ENCODE measurements at regions not wholly inside any gene's neighbourhood (a gene's known extent, or its start where the extent isn't known, plus 50 kb on each side); places are given as distances from the start of the nearest gene placed in this dataset.

DNA sequence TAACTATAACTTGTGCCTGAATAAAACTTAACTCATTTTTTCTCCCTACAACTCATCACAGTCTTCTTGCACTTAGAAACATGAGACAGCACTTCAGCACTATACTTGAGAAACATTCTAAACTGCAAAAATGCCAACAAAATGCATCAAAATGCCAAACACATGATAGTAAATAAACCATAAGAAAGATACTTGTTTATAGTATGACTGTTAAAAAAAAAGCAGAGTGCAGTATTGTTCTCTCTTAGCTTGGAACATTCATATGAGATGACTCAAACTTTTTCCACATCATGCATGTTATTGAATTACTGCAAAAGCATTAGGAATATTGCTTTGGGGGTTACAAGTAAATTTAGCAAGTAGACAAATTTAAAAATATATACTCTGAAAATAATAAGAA, 135.7 kb upstream of the ANXA10 start:
- no peak for TF ChIP-seq CTCF (IDR thresholded peaks at IDR 0.05; ENCODE audit: insufficient read depth, low read length, poor library complexity, severe bottlenecking)
- no peaks in the 10 kb centered on the region for H3K36me3 ChIP-seq (ENCODE audit: control insufficient read depth, insufficient read depth, low read length)
- no peaks in the 10 kb centered on the region for H3K27me3 ChIP-seq (replicated peaks; ENCODE audit: control insufficient read depth, insufficient read depth, low read length)
- H3K4me3 ChIP-seq (replicated peaks; ENCODE audit: low read depth, low read length), result no peak overlapping the region
- DNase-seq (ENCODE audit: extremely low read depth, insufficient read length), result no peak

DNA sequence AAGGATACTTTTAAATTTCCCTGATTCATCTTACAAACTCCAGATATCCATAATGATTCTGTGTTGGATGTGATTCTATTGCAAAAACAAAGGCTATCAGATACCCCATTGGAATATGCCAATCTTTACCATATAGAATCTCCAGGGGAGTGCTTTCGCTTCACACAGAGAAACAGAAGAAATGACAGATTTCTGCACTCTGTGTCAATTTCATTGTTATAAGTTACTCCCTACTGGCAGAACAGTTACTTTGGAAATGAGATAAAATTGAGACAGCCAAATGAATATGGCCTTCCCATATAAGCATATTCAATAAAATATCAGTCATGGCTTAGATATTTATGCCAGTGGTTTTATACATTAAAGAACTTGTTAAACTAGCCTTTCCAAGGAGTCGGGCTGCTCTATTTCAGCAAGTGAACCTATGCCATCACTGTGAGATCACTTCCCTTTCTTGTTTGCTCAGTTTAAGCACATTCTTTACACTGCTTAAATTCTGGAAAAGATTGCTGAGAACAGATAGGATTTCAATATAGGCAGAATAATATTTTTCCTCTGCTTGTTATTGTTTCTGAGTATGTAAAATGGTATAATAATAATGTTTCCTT, 127.5 kb upstream of the ANXA10 start:
- no peak for DNase-seq (ENCODE audit: extremely low read depth, insufficient read length)
- Histone ChIP-seq H3K4me3 (replicated peaks; ENCODE audit: low read depth, low read length) (no peak overlapping the region), H3K36me3 (ENCODE audit: control insufficient read depth, insufficient read depth, low read length) (no peaks in the 10 kb centered on the region), H3K27me3 (replicated peaks; ENCODE audit: control insufficient read depth, insufficient read depth, low read length) (no peaks in the 10 kb centered on the region)
- no peak for TF ChIP-seq CTCF (IDR thresholded peaks at IDR 0.05; ENCODE audit: insufficient read depth, low read length, poor library complexity, severe bottlenecking)

DNA sequence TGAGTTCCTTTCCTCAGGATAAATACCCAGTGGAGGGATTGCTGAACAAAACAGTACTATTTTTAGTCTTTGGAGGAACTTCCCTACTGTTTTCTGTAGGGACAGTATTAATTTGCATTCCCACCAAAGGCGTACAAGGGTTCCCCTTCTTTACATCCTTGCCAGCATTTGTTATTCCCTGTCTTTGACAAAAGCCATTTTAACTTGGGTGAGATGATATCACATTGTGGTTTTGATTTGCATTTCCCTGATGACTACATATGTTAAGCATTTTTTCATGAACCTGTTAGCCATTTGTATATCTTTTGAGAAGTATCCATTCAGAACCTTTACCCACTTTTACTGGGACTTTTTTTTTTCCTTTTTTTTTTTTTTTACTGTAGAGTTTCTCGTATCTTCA, 126.2 kb upstream of the ANXA10 start:
- DNase-seq (ENCODE audit: extremely low read depth, insufficient read length), result no peak
- H3K4me3 ChIP-seq (replicated peaks; ENCODE audit: low read depth, low read length), result no peak overlapping the region
- TF ChIP-seq CTCF (IDR thresholded peaks at IDR 0.05; ENCODE audit: insufficient read depth, low read length, poor library complexity, severe bottlenecking), result no peak
- H3K27me3 ChIP-seq (replicated peaks; ENCODE audit: control insufficient read depth, insufficient read depth, low read length), result no peaks in the 10 kb centered on the region
- H3K36me3 ChIP-seq (ENCODE audit: control insufficient read depth, insufficient read depth, low read length), result no peaks in the 10 kb centered on the region

- Histone ChIP-seq H3K27me3 (replicated peaks; ENCODE audit: control insufficient read depth, insufficient read depth, low read length) (no peaks in the 10 kb centered on the region), H3K36me3 (ENCODE audit: control insufficient read depth, insufficient read depth, low read length) (no peaks in the 10 kb centered on the region), H3K4me3 (replicated peaks; ENCODE audit: low read depth, low read length) (no peak overlapping the region)
- no peak for TF ChIP-seq CTCF (IDR thresholded peaks at IDR 0.05; ENCODE audit: insufficient read depth, low read length, poor library complexity, severe bottlenecking)
- DNase-seq (ENCODE audit: extremely low read depth, insufficient read length), result no peak
These were observed 118.8 kb upstream of the ANXA10 start for GRCh38 chr4:167973513-167973912.

DNA sequence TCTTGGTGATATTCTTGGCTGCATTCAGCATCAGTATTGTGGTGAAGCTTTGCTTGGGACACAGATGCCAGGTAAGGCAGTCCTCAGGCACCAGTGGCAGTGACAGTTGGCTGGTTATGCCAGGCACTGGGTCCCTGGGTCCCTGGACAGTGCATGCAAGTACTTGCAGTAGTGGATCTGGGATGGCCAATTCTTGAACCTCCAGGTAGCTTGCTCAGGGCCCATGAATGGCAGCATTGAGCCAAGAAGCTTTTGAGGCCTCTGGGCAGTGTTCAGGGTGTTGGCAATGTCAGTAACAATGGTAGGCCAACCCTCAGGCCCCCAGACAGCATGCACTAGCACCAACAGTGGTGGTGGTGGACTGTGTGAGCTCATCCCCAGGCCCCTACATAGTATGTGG, 106.8 kb upstream of the ANXA10 start:
- no peak for DNase-seq (ENCODE audit: extremely low read depth, insufficient read length)
- H3K4me3 ChIP-seq (replicated peaks; ENCODE audit: low read depth, low read length), result no peak overlapping the region
- H3K36me3 ChIP-seq (ENCODE audit: control insufficient read depth, insufficient read depth, low read length), result no peaks in the 10 kb centered on the region
- no peaks in the 10 kb centered on the region for H3K27me3 ChIP-seq (replicated peaks; ENCODE audit: control insufficient read depth, insufficient read depth, low read length)
- no peak for TF ChIP-seq CTCF (IDR thresholded peaks at IDR 0.05; ENCODE audit: insufficient read depth, low read length, poor library complexity, severe bottlenecking)

GRCh38 chr4:167986044-167986443, 106.3 kb upstream of the ANXA10 start:
- TF ChIP-seq CTCF (IDR thresholded peaks at IDR 0.05; ENCODE audit: insufficient read depth, low read length, poor library complexity, severe bottlenecking), result no peak
- no peak for DNase-seq (ENCODE audit: extremely low read depth, insufficient read length)
- Histone ChIP-seq H3K4me3 (replicated peaks; ENCODE audit: low read depth, low read length) (no peak overlapping the region), H3K27me3 (replicated peaks; ENCODE audit: control insufficient read depth, insufficient read depth, low read length) (no peaks in the 10 kb centered on the region), H3K36me3 (ENCODE audit: control insufficient read depth, insufficient read depth, low read length) (no peaks in the 10 kb centered on the region)

All from GM06990 (cell line).